HG02970 (cell line): ENCODE measurements at regions not wholly inside any gene's neighbourhood (a gene's known extent, or its start where the extent isn't known, plus 50 kb on each side); places are given as distances from the start of the nearest gene placed in this dataset.
"Not testable (repeated sequence)": the region's sequence is repeated elsewhere in the genome, so short reads cannot be mapped to it uniquely, and the experiment has no call there.

ENCODE experiments used
- ATAC-seq: cut with Tn5 transposase; IDR thresholded peaks from one replicate; pipeline ENCODE4 v1.9.1; 2021; ENCODE audit warnings: mild to moderate bottlenecking, moderate library complexity, moderate number of reproducible peaks; ENCODE audit not compliant: unreplicated experiment, low FRiP score

- no peak for ATAC-seq
Observed at GRCh38 chr10:23859598-23859997, 349.3 kb upstream of the KIAA1217 start.

GRCh38 chr10:23864631-23865147 lies 344.2 kb upstream of the KIAA1217 start:
- no peak for ATAC-seq

- ATAC-seq: not testable (repeated sequence)
Observed at GRCh38 chr10:23866985-23867384, 342.0 kb upstream of the KIAA1217 start.

GRCh38 chr10:23868121-23868520 lies 340.8 kb upstream of the KIAA1217 start:
- ATAC-seq: no peak

DNA sequence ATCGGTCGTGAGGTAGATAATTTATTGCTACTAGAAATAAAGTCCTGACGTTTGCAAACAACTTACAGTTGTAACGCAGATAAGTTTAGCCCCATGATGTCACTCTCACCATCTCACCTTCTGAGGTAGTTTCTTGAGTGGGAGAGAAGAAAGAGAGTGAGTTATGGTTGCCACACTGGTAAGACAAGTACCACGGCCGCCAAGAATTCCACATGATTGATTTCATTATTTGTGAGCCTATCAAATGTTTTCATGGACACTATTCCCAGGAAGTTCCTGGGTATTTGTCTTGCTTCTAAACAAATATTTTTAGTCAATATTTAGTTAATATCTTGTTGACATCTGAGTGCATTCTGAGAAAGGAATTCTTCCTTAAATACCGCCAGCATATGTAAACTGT lies 339.4 kb upstream of the KIAA1217 start:
- no peak for ATAC-seq

DNA sequence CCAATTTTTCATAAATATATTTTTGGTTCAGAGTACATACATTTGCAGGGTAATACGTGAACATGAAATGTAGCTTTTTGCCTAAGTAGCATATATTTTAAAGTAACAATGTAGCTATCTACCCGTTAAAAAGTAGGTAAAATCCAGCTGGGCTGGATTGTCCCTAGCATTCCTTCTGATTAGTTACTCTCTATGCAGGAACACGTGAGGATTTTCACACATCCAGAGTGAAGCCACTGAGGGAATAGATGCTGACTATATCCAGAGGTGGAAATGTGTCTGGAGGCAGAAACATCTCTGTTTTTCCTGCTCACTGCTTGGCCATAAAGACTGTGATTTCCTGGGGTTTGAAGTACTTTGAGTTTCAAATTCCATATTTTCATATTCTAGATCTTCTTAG lies 338.9 kb upstream of the KIAA1217 start:
- no peak for ATAC-seq

DNA sequence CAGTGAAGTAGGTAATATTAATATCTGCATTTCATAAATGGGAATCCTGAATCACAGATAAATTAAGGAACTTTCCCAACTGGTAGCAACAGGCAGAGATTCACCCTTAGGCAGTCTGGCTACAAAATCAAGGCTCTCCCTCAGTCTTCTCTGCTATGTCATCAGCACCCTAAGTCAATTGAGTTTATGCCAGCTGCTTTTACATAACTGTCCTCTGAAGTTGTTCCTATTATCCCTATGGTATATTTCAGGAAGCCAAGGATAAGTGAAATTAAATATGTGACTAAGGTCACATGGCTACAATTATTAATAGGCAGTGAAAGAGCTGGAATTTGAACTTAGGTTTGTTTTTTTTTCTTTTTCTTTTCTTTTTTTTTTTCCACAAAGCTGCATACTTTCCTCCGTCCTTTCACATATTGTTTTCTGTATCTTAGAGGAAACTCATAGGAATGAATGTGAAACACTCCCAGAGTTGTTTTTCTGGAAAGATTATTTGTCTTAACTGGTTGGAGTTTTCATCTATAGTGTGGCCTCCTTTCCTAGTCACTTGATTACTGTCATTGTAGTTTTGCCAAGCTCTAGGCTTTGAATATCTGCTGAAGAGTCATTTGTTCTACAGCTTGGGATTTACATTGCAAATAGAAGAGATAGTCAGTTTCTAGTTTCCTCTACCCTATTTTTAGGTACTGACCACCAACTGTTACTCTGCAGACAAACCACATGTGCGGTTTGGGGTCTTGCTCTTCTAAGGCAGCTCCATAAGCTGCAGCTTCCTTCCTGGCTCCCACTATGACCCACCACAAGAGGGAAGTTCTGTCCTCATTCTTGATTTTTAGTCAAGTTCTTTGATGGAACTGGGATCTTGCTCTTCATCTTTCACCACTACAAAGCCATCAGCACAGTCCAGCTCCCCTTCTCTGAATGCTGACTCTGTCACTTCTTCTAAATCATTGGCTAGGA lies 338.0 kb upstream of the KIAA1217 start:
- no peak for ATAC-seq

DNA sequence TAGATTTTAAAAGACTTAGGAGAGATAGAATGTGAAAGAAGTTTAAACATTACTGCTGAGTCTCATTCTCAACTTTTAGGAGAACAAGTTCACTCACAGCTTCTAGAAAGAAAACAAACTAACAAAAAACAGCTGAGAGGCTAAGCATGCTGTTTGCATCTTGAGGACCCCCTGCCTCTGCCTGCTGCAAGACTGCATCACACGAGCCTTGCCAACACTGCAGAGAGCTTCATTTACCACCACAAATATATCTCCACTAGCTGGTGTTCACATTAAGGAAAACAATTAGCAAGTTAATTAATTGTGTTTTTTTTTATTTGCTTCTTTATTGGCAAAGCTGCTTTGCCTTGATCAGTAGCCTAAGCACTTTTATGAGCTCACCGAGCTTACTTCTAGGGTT lies 336.6 kb upstream of the KIAA1217 start:
- ATAC-seq: no peak

GRCh38 chr10:23877791-23878320 lies 331.1 kb upstream of the KIAA1217 start:
- no peak for ATAC-seq

- ATAC-seq: no peak
Observed at GRCh38 chr10:23884670-23885069, 324.3 kb upstream of the KIAA1217 start.

- no peak for ATAC-seq
Observed at GRCh38 chr10:23885853-23886252, 323.1 kb upstream of the KIAA1217 start.

DNA sequence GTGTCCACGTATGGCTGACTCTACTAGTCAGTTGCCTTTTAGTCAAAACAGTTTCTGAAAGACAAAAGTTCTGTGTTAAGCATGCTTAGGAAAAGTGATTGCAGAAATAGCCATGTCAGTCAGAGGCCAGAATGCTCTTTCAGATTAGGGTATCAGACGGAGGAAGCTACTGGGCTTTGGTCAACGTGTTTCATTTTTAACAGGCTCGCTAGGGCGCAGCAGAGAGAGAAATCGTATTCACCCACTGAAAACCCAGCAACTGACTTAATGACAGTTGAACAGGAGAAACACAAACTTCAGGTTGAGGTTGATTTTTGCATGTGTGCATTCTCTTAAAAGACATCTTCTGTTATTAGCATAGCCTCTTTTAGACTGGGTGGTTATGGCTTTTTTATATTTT lies 322.6 kb upstream of the KIAA1217 start:
- no peak for ATAC-seq

DNA sequence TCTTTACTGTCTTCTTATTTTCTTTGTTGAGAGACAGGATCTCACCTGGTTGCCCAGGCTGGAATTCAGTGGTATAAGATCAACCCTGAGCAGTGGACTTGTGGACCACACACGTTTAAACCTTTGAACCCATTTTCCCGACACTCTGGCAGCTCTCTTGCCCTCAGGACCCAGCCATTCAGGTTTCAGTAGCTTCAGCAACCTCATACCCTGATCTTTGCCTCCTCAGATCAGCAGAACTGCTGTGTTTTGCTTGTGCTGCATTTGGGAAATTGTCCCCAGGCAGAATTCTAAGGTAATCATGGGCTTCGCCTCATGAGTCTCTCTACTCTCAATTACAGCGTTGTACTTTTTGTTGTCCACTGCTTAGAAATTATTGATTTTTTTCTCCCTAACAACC lies 317.6 kb upstream of the KIAA1217 start:
- no peak for ATAC-seq

GRCh38 chr10:23892296-23892695 lies 316.6 kb upstream of the KIAA1217 start:
- no peak for ATAC-seq

GRCh38 chr10:23897267-23897666 lies 311.7 kb upstream of the KIAA1217 start:
- ATAC-seq: no peak

- no peak for ATAC-seq
Observed at GRCh38 chr10:23897861-23898260, 311.1 kb upstream of the KIAA1217 start.

- no peak for ATAC-seq
Observed at GRCh38 chr10:23899166-23899565, 309.8 kb upstream of the KIAA1217 start.

DNA sequence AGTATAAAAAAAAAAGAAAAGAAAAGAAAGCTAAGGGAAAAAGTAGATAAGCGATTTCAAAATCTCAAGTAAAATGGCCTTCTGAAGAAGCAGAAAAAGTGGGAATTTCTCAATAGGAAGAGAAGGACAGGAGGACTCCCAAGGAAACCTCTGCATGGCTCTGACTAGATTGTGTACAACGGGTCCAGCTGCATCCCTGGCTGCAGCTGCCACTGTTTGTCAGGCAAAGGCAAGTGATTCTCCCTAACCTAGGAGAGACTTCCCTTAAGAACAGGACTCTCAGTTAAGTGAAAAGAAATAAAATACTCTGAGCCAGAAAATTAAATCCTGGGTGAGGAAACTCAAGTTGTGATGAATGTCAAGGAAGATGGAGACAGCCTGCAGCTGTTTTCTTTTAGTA lies 298.6 kb upstream of the KIAA1217 start:
- no peak for ATAC-seq

DNA sequence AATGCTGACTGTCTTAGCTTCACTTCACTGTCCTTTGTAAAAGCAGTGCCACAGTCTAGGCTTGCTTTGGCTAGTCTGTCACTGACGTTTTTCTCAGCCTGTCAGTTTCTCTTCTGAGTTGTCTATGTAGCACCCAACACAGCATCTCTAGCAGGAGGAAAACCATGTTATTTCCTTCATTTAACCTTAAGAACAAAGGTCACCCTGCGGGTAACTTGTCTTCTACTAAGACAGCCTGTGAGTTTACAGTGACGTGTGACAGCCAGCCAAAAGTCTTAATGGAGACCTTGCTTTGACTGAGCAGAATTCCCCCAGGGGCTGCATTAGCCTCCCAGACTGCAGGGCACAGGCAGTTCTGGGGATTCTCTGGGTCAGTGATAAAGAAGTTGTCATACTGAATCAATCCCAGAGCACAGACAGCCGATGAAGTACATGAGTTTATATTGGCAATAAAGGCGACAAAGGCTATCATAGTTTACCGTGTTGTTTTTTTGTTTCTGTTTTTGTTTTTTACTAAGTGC lies 296.0 kb upstream of the KIAA1217 start:
- ATAC-seq: no peak

DNA sequence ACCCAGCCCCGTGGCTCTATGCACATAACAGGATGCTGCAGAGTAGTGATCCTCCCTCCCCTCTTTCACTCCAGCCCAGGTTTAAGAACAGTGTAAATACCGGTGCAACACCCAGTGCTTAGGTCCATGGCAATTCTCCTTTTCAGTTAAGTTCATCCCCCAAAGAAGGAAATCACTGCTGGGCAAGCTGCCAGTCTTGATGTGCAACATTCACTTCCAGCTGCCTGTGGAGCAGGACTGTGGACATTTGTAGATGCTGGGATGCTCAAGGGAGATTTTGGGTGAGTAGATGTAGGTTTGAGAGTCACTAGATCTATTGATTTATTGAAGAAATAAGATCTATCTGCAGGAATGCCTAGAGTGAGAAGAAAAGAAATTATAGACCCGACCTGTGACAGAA lies 294.3 kb upstream of the KIAA1217 start:
- no peak for ATAC-seq

DNA sequence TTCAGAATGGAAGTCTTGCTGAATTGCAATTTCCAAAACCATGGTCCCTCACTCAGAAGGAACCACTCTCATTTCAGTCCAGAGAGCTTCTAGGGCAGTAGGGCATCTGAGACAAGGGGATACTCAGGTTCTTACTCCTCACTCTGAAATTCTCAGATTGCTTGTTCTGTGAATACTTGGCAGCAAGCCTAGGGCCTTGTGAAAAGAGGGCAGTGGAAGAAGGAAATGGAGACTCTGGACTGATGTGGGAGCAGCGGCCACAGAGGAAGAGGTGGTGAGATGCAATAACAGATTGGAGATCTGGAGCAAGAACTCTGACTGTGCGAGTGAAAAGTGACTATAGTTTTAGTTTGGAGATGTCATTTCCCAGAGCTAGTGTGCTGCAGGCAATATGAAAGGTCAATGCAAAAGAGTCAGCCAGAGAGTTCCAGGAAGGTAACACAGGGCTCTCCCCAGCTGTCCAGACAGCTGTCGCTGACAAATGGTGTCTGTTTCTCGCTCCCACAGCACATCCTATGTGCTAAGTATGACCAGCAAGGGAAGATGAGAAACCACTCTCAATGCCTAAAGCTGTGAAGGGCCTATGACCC lies 291.6 kb upstream of the KIAA1217 start:
- no peak for ATAC-seq
